ENCODE measurements at regions not wholly inside any gene's neighbourhood (a gene's known extent, or its start where the extent isn't known, plus 50 kb on each side); places are given as distances from the start of the nearest gene placed in this dataset.

DNA sequence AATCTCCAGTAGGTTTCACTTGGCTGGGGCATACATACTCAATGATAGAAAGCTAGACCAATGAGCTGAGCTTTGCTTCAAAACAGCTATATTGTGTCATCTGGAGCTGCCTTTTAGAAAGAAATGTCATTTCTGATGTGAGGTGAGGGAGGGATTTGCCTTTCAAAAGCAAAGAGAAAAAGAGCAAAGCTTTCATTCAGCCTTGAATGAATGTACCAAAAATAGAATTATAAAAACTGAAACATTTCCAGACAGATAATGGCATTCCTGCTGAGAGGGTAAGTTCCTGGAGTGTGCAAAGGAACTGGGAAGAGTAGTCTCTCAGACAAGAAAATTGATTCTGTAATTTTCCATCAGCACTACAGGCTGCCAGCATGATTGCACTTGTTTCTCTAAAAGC is 710.0 kb downstream of the LRFN5 start:
- H3K4me1 ChIP-seq (ENCODE audit: insufficient read depth, low read length): no peaks in the 10 kb centered on the region
- H3K27ac ChIP-seq (ENCODE audit: extremely low read length, insufficient read depth, low read length): no peak overlapping the region
- in situ Hi-C loops (cut with HindIII; ENCODE audit: extremely low pct_ligation_motif_present, low pct_unique_long_range_greater_than_20kb) (no loop called here), intact Hi-C loops (cut with micrococcal nuclease; ENCODE audit: unreplicated experiment) (no loop called here)
- H3K36me3 ChIP-seq (replicated peaks in 1 of 2; ENCODE audit: control insufficient read depth in 1 of 2, insufficient read depth in 2 of 2, low read length in 2 of 2): no peaks in the 10 kb centered on the region
- H3K27me3 ChIP-seq (ENCODE audit: control insufficient read depth in 1 of 2, insufficient read depth in 2 of 2, low read length in 2 of 2): no peaks in the 10 kb centered on the region
- peaks cover 90% of the 10 kb centered on the region for H3K9me3 ChIP-seq (ENCODE audit: low read length)
- POLR2A ChIA-PET: no interaction called here
- no peaks in the 10 kb centered on the region for H4K20me1 ChIP-seq (ENCODE audit: insufficient read depth, low read length)
- DNase-seq (ENCODE audit: low spot score) (no peak), FAIRE-seq (no peak), ATAC-seq (no peak)
- H2AFZ ChIP-seq (ENCODE audit: low read length): no peak overlapping the region
- TF ChIP-seq ZMYM3 (CRISPR knock-in tag; IDR thresholded peaks at IDR 0.05) (no peak), CREM (IDR thresholded peaks at IDR 0.05) (no peak), CREM (CRISPR knock-in tag; IDR thresholded peaks at IDR 0.05) (no peak), GATA4 (IDR thresholded peaks at IDR 0.05; ENCODE audit: borderline replicate concordance, low read depth) (no peak), ZNF329 (CRISPR knock-in tag; IDR thresholded peaks at IDR 0.05; ENCODE audit: low read depth) (no peak), ZNF24 (IDR thresholded peaks at IDR 0.05) (no peak), PHF5A (CRISPR knock-in tag; IDR thresholded peaks at IDR 0.05; ENCODE audit: low read depth, unreplicated experiment) (no peak), HIVEP1 (CRISPR knock-in tag; IDR thresholded peaks at IDR 0.05) (no peak), ZNF780A (CRISPR knock-in tag; IDR thresholded peaks at IDR 0.05) (no peak), AGO2 (optimal IDR thresholded peaks at IDR 0.05; ENCODE audit: low read depth, low read length) (no peak), ZNF775 (CRISPR knock-in tag; IDR thresholded peaks at IDR 0.05; ENCODE audit: borderline replicate concordance) (no peak)
- TF ChIP-seq, protein P1, sequence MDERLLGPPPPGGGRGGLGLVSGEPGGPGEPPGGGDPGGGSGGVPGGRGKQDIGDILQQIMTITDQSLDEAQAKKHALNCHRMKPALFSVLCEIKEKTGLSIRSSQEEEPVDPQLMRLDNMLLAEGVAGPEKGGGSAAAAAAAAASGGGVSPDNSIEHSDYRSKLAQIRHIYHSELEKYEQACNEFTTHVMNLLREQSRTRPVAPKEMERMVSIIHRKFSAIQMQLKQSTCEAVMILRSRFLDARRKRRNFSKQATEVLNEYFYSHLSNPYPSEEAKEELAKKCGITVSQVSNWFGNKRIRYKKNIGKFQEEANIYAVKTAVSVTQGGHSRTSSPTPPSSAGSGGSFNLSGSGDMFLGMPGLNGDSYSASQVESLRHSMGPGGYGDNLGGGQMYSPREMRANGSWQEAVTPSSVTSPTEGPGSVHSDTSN (CRISPR knock-in tag; IDR thresholded peaks at IDR 0.05): no peak
- TF ChIP-seq, protein P2, sequence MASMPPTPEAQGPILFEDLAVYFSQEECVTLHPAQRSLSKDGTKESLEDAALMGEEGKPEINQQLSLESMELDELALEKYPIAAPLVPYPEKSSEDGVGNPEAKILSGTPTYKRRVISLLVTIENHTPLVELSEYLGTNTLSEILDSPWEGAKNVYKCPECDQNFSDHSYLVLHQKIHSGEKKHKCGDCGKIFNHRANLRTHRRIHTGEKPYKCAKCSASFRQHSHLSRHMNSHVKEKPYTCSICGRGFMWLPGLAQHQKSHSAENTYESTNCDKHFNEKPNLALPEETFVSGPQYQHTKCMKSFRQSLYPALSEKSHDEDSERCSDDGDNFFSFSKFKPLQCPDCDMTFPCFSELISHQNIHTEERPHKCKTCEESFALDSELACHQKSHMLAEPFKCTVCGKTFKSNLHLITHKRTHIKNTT (CRISPR knock-in tag; IDR thresholded peaks at IDR 0.05): no peak
- TF ChIP-seq, protein P3, sequence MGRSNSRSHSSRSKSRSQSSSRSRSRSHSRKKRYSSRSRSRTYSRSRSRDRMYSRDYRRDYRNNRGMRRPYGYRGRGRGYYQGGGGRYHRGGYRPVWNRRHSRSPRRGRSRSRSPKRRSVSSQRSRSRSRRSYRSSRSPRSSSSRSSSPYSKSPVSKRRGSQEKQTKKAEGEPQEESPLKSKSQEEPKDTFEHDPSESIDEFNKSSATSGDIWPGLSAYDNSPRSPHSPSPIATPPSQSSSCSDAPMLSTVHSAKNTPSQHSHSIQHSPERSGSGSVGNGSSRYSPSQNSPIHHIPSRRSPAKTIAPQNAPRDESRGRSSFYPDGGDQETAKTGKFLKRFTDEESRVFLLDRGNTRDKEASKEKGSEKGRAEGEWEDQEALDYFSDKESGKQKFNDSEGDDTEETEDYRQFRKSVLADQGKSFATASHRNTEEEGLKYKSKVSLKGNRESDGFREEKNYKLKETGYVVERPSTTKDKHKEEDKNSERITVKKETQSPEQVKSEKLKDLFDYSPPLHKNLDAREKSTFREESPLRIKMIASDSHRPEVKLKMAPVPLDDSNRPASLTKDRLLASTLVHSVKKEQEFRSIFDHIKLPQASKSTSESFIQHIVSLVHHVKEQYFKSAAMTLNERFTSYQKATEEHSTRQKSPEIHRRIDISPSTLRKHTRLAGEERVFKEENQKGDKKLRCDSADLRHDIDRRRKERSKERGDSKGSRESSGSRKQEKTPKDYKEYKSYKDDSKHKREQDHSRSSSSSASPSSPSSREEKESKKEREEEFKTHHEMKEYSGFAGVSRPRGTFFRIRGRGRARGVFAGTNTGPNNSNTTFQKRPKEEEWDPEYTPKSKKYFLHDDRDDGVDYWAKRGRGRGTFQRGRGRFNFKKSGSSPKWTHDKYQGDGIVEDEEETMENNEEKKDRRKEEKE (IDR thresholded peaks at IDR 0.05): no peak
- TF ChIP-seq, protein P4, sequence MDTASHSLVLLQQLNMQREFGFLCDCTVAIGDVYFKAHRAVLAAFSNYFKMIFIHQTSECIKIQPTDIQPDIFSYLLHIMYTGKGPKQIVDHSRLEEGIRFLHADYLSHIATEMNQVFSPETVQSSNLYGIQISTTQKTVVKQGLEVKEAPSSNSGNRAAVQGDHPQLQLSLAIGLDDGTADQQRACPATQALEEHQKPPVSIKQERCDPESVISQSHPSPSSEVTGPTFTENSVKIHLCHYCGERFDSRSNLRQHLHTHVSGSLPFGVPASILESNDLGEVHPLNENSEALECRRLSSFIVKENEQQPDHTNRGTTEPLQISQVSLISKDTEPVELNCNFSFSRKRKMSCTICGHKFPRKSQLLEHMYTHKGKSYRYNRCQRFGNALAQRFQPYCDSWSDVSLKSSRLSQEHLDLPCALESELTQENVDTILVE (CRISPR knock-in tag; IDR thresholded peaks at IDR 0.05): no peak
- TF ChIP-seq, protein P5, sequence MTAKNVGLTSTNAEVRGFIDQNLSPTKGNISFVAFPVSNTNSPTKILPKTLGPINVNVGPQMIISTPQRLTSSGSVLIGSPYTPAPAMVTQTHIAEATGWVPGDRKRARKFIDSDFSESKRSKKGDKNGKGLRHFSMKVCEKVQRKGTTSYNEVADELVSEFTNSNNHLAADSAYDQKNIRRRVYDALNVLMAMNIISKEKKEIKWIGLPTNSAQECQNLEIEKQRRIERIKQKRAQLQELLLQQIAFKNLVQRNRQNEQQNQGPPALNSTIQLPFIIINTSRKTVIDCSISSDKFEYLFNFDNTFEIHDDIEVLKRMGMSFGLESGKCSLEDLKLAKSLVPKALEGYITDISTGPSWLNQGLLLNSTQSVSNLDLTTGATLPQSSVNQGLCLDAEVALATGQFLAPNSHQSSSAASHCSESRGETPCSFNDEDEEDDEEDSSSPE (CRISPR knock-in tag; IDR thresholded peaks at IDR 0.05): no peak
- no peak overlapping the region for H3K9ac ChIP-seq (ENCODE audit: insufficient read depth, low read depth, low read length)
- no peak overlapping the region for H3K4me3 ChIP-seq (replicated peaks in 1 of 3; ENCODE audit: insufficient read depth in 1 of 3, low read depth in 2 of 3, low read length in 3 of 3)
- no TSS peak for BruUV-seq (replicated peaks)
- H3K4me2 ChIP-seq (ENCODE audit: low read depth, low read length): no peak overlapping the region
- H3K79me2 ChIP-seq (ENCODE audit: insufficient read depth, low read length): no peaks in the 10 kb centered on the region
- CTCF ChIA-PET (ENCODE audit: low intra/inter-chr PET ratio, low total read pairs): no interaction called here
